IPS-18a (cell line): ENCODE measurements at regions not wholly inside any gene's neighbourhood (a gene's known extent, or its start where the extent isn't known, plus 50 kb on each side); places are given as distances from the start of the nearest gene placed in this dataset.

ENCODE experiments used
- H3K27ac ChIP-seq: one replicate; pipeline ENCODE4 v1.5.1; 2013; ENCODE audit warnings: low read length
- H3K27me3 ChIP-seq: one replicate; pipeline ENCODE4 v1.6.1; 2013; ENCODE audit warnings: mild to moderate bottlenecking, low read length; ENCODE audit not compliant: control insufficient read depth, insufficient read depth
- H3K36me3 ChIP-seq: one replicate; pipeline ENCODE4 v1.6.1; 2013; ENCODE audit warnings: low read depth, low read length; ENCODE audit not compliant: control insufficient read depth
- H3K4me1 ChIP-seq: one replicate; pipeline ENCODE4 v1.6.1; 2013; ENCODE audit warnings: low read depth, low read length; ENCODE audit not compliant: control insufficient read depth
- H3K4me3 ChIP-seq: one replicate; pipeline ENCODE4 v1.5.1; 2013; ENCODE audit warnings: low read length
- H3K9ac ChIP-seq: one replicate; pipeline ENCODE4 v1.6.1; 2013; ENCODE audit warnings: mild to moderate bottlenecking, low read length, moderate library complexity
- H3K9me3 ChIP-seq: one replicate; pipeline ENCODE4 v1.6.1; 2013; ENCODE audit warnings: low read depth, low read length; ENCODE audit not compliant: control insufficient read depth

DNA sequence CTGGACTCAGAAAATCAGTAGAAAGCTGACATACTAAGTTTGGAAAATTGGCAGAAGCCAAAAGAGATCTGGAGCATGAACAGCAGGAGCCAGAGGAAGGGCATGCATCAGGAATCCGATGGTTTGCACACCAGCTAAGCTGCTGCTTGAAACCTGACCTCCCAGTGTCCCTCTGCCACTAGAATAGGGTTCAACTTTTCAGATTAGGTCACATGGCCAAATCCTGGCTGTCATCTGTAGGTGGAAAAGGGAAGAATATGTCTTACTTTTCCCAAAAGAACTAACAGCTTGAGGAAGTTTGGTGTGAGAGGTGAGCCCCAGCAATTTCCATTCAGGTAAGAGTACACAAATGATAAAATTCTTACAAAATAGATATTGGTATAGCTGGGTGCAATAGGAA is 732.6 kb downstream of the RERGL start:
- Histone ChIP-seq H3K4me3 (no peak overlapping the region), H3K27me3 (no peaks in the 10 kb centered on the region), H3K4me1 (peaks cover 23% of the 10 kb centered on the region), H3K27ac (no peak overlapping the region), H3K9ac (no peak overlapping the region), H3K9me3 (no peaks in the 10 kb centered on the region), H3K36me3 (no peaks in the 10 kb centered on the region)

GRCh38 chr12:17352164-17352563 is 737.8 kb downstream of the RERGL start:
- no peak overlapping the region for H3K9ac ChIP-seq
- no peak overlapping the region for H3K4me3 ChIP-seq
- peaks cover 3% of the 10 kb centered on the region for H3K4me1 ChIP-seq
- H3K27ac ChIP-seq, result no peak overlapping the region
- H3K36me3 ChIP-seq, result no peaks in the 10 kb centered on the region
- H3K27me3 ChIP-seq, result no peaks in the 10 kb centered on the region
- H3K9me3 ChIP-seq, result no peaks in the 10 kb centered on the region

DNA sequence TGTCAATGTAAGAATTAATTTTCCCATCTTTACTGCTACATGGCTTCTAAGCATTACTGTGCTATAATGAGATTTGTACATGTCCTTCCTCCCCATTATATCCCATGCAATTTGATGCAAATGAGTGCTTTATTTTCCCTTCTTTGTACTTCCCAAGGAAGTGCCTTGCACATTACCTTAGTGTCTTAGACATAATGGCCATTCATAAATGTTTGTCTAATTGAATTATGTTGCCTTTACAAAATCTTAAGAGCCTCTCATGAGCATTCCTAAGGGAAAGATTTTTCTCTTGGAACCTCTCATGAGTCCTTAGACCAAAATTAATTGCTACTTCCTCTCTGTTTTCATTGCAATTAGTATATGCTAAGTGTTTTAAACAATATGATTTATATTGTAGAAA is 741.7 kb downstream of the RERGL start:
- Histone ChIP-seq H3K4me1 (no peaks in the 10 kb centered on the region), H3K9me3 (no peaks in the 10 kb centered on the region), H3K27me3 (no peaks in the 10 kb centered on the region), H3K36me3 (no peaks in the 10 kb centered on the region), H3K27ac (no peak overlapping the region), H3K9ac (no peak overlapping the region), H3K4me3 (no peak overlapping the region)

DNA sequence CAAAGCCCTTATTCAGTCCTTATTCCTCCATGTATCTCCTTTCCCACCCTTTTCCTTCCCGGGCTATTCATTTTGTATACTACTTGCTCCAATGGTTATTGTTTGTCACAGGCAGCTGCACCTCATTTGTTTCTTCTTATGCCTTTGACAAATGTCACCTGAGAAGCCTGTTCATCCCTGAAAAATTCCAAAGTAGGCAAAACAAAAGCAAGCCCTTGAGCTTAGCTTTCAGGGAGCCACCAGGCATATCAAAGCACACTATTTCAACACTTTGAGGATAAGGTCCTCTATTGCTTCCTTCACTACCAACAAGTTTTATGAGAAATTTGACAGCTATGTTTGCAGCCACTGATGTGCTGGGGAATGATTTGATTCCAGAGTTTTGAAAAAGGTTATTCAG is 738.7 kb upstream of the LMO3 start:
- Histone ChIP-seq H3K27me3 (no peaks in the 10 kb centered on the region), H3K4me3 (no peak overlapping the region), H3K9me3 (no peaks in the 10 kb centered on the region), H3K9ac (no peak overlapping the region), H3K36me3 (no peaks in the 10 kb centered on the region), H3K4me1 (peaks cover 6% of the 10 kb centered on the region), H3K27ac (no peak overlapping the region)

GRCh38 chr12:17342381-17342961 is 736.5 kb upstream of the LMO3 start:
- Histone ChIP-seq H3K27me3 (no peaks in the 10 kb centered on the region), H3K4me1 (peaks cover 6% of the 10 kb centered on the region), H3K27ac (no peak overlapping the region), H3K9ac (no peak overlapping the region), H3K4me3 (no peak overlapping the region), H3K36me3 (no peaks in the 10 kb centered on the region), H3K9me3 (no peaks in the 10 kb centered on the region)

- no peaks in the 10 kb centered on the region for H3K4me1 ChIP-seq
- H3K4me3 ChIP-seq, result no peak overlapping the region
- H3K9ac ChIP-seq, result no peak overlapping the region
- no peaks in the 10 kb centered on the region for H3K9me3 ChIP-seq
- H3K36me3 ChIP-seq, result no peaks in the 10 kb centered on the region
- no peaks in the 10 kb centered on the region for H3K27me3 ChIP-seq
- no peak overlapping the region for H3K27ac ChIP-seq
Observed at GRCh38 chr12:17335487-17335886, 729.5 kb upstream of the LMO3 start.

GRCh38 chr12:17334784-17335183 is 728.8 kb upstream of the LMO3 start:
- Histone ChIP-seq H3K36me3 (no peaks in the 10 kb centered on the region), H3K4me3 (no peak overlapping the region), H3K27me3 (no peaks in the 10 kb centered on the region), H3K9ac (no peak overlapping the region), H3K9me3 (no peaks in the 10 kb centered on the region), H3K4me1 (no peaks in the 10 kb centered on the region), H3K27ac (no peak overlapping the region)

GRCh38 chr12:17333287-17333686 is 727.3 kb upstream of the LMO3 start:
- Histone ChIP-seq H3K27me3 (no peaks in the 10 kb centered on the region), H3K4me3 (no peak overlapping the region), H3K4me1 (no peaks in the 10 kb centered on the region), H3K36me3 (no peaks in the 10 kb centered on the region), H3K9me3 (no peaks in the 10 kb centered on the region), H3K27ac (no peak overlapping the region), H3K9ac (no peak overlapping the region)

GRCh38 chr12:17326649-17327048 is 720.7 kb upstream of the LMO3 start:
- no peaks in the 10 kb centered on the region for H3K9me3 ChIP-seq
- H3K9ac ChIP-seq, result no peak overlapping the region
- no peaks in the 10 kb centered on the region for H3K36me3 ChIP-seq
- no peak overlapping the region for H3K27ac ChIP-seq
- H3K4me1 ChIP-seq, result no peaks in the 10 kb centered on the region
- no peak overlapping the region for H3K4me3 ChIP-seq
- no peaks in the 10 kb centered on the region for H3K27me3 ChIP-seq

GRCh38 chr12:17322090-17322489 is 716.1 kb upstream of the LMO3 start:
- Histone ChIP-seq H3K4me3 (no peak overlapping the region), H3K9ac (no peak overlapping the region), H3K27ac (no peak overlapping the region), H3K4me1 (no peaks in the 10 kb centered on the region), H3K9me3 (no peaks in the 10 kb centered on the region), H3K36me3 (no peaks in the 10 kb centered on the region), H3K27me3 (no peaks in the 10 kb centered on the region)

GRCh38 chr12:17304503-17305347 is 698.8 kb upstream of the LMO3 start:
- H3K27me3 ChIP-seq, result no peaks in the 10 kb centered on the region
- no peak overlapping the region for H3K27ac ChIP-seq
- H3K4me3 ChIP-seq, result no peak overlapping the region
- H3K36me3 ChIP-seq, result no peaks in the 10 kb centered on the region
- peaks cover 2% of the 10 kb centered on the region for H3K9me3 ChIP-seq
- H3K4me1 ChIP-seq, result no peaks in the 10 kb centered on the region
- H3K9ac ChIP-seq, result no peak overlapping the region

DNA sequence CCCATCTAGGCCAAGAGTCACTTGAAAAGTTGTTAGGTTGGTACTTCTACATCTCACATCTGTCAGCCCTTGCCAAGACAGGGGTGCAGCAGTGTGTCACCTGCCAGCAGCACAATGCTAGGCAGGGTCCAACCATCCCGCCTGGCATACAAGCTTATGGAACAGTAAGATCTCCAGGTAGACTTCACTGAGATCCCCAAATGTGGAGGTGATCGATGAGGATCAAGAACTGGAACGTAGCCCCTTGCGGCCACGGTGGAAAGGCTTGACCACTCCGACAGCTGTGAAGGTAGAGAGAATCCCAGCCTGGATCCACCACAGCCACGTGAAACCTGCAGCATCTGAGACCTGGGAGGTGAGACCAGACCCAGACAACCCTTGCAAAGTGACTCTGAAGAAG is 696.0 kb upstream of the LMO3 start:
- Histone ChIP-seq H3K9ac (no peak overlapping the region), H3K9me3 (peaks cover 2% of the 10 kb centered on the region), H3K27me3 (no peaks in the 10 kb centered on the region), H3K27ac (no peak overlapping the region), H3K4me3 (no peak overlapping the region), H3K36me3 (no peaks in the 10 kb centered on the region), H3K4me1 (no peaks in the 10 kb centered on the region)
